HEK293T (cell line): ENCODE measurements at regions not wholly inside any gene's neighbourhood (a gene's known extent, or its start where the extent isn't known, plus 50 kb on each side); places are given as distances from the start of the nearest gene placed in this dataset.

ENCODE experiments used
- CTCF ChIA-PET: fragments of 350-600 bp; formaldehyde crosslinking; extraction: SDS; loops from one replicate; lab custom pipeline; 2021; ENCODE audit warnings: antibody characterized with exemption, inconsistent platforms; lab: Yijun Ruan, JAX
- POLR2A ChIA-PET: fragments of 350-600 bp; formaldehyde crosslinking; extraction: SDS; loops from one replicate; lab custom pipeline; 2020; ENCODE audit warnings: antibody characterized with exemption, inconsistent platforms; lab: Yijun Ruan, JAX
- DNase-seq: peaks from one replicate; pipeline ENCODE4 v3.0.0; 2012; ENCODE audit warnings: mixed read lengths; ENCODE audit errors: extremely low spot score
- ARNT ChIP-seq: fragments of 450-650 bp; IDR thresholded peaks from 2 replicates; pipeline ENCODE4 v1.6.1; 2017; ENCODE audit warnings: mild to moderate bottlenecking
- BHLHE40 ChIP-seq: fragments of 450-650 bp; IDR thresholded peaks from 2 replicates; pipeline ENCODE4 v1.6.1; 2016; ENCODE audit warnings: mild to moderate bottlenecking, moderate library complexity, borderline replicate concordance
- CTBP1 ChIP-seq: fragments of 450-650 bp; IDR thresholded peaks from 2 replicates; pipeline ENCODE4 v1.6.1; 2016; ENCODE audit warnings: borderline replicate concordance
- ELF4 ChIP-seq: fragments of 450-650 bp; IDR thresholded peaks from 2 replicates; pipeline ENCODE4 v1.6.1; 2017; ENCODE audit warnings: antibody characterized with exemption
- FOXA1 ChIP-seq: fragments of 450-650 bp; IDR thresholded peaks from 2 replicates; pipeline ENCODE4 v1.6.1; 2016; ENCODE audit warnings: mild to moderate bottlenecking
- FOXK2 ChIP-seq: fragments of 450-650 bp; IDR thresholded peaks from 2 replicates; pipeline ENCODE4 v1.6.1; 2016; ENCODE audit warnings: mild to moderate bottlenecking
- FOXM1 ChIP-seq: fragments of 450-650 bp; IDR thresholded peaks from 2 replicates; pipeline ENCODE4 v1.6.1; 2017; ENCODE audit warnings: mild to moderate bottlenecking, borderline replicate concordance
- HDGF ChIP-seq: fragments of 450-650 bp; IDR thresholded peaks from 2 replicates; pipeline ENCODE4 v1.6.1; 2017; ENCODE audit warnings: antibody characterized with exemption, borderline replicate concordance
- L3MBTL2 ChIP-seq: fragments of 450-650 bp; conservative IDR thresholded peaks from 2 replicates; pipeline ENCODE4 v1.6.1; 2016; ENCODE audit warnings: mild to moderate bottlenecking
- LEF1 ChIP-seq: fragments of 450-650 bp; IDR thresholded peaks from 2 replicates; pipeline ENCODE4 v1.6.1; 2017; ENCODE audit warnings: mild to moderate bottlenecking, borderline replicate concordance
- NFRKB ChIP-seq: fragments of 450-650 bp; IDR thresholded peaks from 2 replicates; pipeline ENCODE4 v1.6.1; 2016; ENCODE audit warnings: mild to moderate bottlenecking, moderate library complexity
- SP1 ChIP-seq: fragments of 450-650 bp; IDR thresholded peaks from 2 replicates; pipeline ENCODE4 v1.6.1; 2017
- SUZ12 ChIP-seq: fragments of 450-650 bp; IDR thresholded peaks from 2 replicates; pipeline ENCODE4 v1.6.1; 2016; ENCODE audit warnings: mild to moderate bottlenecking
- TARDBP ChIP-seq: fragments of 450-650 bp; IDR thresholded peaks from 2 replicates; pipeline ENCODE4 v1.6.1; 2016
- ZNF384 ChIP-seq: fragments of 450-650 bp; IDR thresholded peaks from 2 replicates; pipeline ENCODE4 v1.6.1; 2016
- TF ChIP-seq, protein P1 (sequence below): fragments of 450-650 bp; IDR thresholded peaks from 2 replicates; pipeline ENCODE4 v1.6.1; 2016

DNA sequence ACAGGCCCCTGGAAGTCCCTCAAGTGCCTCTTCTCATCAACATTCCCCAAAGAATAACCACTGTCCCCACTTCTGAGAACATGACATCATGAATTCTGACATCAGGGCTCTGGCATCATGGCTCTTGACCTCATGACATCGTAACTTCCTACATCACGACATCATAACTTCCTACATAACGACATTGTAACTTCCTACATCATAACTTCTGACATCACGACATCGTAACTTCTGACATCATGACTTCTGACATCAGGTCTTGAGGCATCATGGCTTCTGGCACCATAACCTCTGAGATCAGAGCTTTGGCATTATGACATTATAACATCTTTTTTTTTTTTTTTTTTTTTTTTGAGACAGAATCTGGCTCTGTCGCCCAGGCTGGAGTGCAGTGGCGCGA is 66.7 kb upstream of the FAM20C start:
- CTCF ChIA-PET, result no interaction called here
- POLR2A ChIA-PET, result no interaction called here
- no peak for TF ChIP-seq HDGF
- TF ChIP-seq SUZ12, result no peak
- TF ChIP-seq NFRKB, result no peak
- TF ChIP-seq ARNT, result no peak
- no peak for TF ChIP-seq L3MBTL2
- no peak for TF ChIP-seq CTBP1
- TF ChIP-seq FOXK2, result no peak
- TF ChIP-seq LEF1, result no peak
- TF ChIP-seq ZNF384, result no peak
- TF ChIP-seq ELF4, result no peak
- TF ChIP-seq BHLHE40, result no peak
- TF ChIP-seq FOXA1, result no peak
- no peak for TF ChIP-seq SP1
- TF ChIP-seq TARDBP, result no peak
- no peak for TF ChIP-seq FOXM1
- DNase-seq, result no peak

DNA sequence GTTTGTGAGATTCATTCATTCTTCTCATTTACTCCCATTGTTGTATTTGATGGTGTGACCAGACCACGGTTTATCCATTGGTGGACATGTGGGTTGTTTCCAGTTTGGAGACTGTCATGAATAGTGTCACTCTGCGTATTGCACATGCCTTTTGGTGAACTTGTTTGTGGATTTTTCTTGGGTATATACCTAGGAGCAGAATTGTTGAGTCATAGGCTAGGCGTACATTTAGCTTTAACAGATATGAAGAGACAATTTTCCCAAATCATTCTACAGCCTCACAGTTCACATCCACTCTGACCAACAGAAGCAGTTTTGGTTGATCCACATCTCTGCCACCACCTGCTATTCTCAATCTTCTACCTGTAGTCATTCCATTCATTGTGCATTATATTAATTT is 66.0 kb upstream of the FAM20C start:
- ChIA-PET POLR2A (no interaction called here), CTCF (no interaction called here)
- no peak for DNase-seq
- TF ChIP-seq HDGF (no peak), BHLHE40 (no peak), NFRKB (no peak), ARNT (no peak)

GRCh38 chr7:127064-127598 is 65.2 kb upstream of the FAM20C start:
- ChIA-PET CTCF (no interaction called here), POLR2A (no interaction called here)
- no peak for DNase-seq
- TF ChIP-seq ZNF384, result no peak
- TF ChIP-seq L3MBTL2, result no peak
- no peak for TF ChIP-seq CTBP1
- TF ChIP-seq, protein P1, sequence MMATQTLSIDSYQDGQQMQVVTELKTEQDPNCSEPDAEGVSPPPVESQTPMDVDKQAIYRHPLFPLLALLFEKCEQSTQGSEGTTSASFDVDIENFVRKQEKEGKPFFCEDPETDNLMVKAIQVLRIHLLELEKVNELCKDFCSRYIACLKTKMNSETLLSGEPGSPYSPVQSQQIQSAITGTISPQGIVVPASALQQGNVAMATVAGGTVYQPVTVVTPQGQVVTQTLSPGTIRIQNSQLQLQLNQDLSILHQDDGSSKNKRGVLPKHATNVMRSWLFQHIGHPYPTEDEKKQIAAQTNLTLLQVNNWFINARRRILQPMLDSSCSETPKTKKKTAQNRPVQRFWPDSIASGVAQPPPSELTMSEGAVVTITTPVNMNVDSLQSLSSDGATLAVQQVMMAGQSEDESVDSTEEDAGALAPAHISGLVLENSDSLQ, result no peak

DNA sequence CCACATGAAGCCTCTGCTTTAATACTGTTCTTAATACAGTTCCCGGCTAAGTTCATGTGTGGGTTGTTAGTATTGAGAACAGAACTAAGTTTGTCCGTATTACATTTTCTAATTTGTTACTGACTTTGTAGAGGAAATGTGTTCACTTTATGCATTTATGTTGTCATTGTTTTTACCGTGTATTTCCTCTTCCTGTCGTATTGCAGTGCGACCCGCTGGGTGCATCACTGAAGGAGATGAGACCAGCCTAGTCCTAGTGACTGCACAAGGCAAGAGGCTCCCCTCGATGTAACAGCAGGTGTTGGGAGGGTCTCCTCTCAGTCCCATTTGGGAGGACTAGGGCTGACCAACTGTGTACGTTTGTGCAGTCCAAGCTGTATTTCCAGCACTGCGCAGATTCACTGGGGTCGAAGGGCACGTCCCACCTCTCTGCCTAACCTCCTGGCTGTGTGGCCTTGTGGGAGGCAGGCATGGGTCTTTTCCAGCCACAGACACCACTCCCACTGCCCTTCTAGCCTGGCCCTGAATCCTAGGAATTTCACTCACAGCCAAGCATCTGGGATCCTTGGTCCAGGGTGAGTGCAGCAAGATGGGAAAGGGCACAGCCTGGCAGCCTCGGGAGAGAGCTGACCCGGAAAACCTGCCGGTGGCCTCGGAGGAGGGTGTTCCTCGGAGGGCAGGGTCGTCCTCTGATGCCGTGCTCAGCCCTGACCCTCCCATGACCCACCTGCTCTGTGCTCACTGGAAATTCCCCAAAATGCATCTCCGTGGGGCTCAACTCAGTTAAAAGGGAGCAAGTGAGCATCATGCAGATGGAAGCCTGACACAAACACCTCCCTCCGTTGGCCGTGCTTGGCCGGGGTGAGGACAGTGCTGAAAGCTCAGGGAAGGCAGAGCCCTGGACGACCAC is 63.9 kb upstream of the FAM20C start:
- no peak for DNase-seq
- ChIA-PET POLR2A (no interaction called here), CTCF (no interaction called here)
- TF ChIP-seq LEF1, result no peak
- TF ChIP-seq BHLHE40, result no peak
- TF ChIP-seq SP1, result no peak
- TF ChIP-seq NFRKB, result no peak
- no peak for TF ChIP-seq FOXM1
- TF ChIP-seq ARNT, result no peak
- no peak for TF ChIP-seq HDGF
- TF ChIP-seq, protein P1, result no peak
- TF ChIP-seq TARDBP, result no peak
- no peak for TF ChIP-seq ZNF384
- no peak for TF ChIP-seq SUZ12
- no peak for TF ChIP-seq L3MBTL2
- no peak for TF ChIP-seq FOXA1
- no peak for TF ChIP-seq ELF4
- no peak for TF ChIP-seq FOXK2
- no peak for TF ChIP-seq CTBP1

DNA sequence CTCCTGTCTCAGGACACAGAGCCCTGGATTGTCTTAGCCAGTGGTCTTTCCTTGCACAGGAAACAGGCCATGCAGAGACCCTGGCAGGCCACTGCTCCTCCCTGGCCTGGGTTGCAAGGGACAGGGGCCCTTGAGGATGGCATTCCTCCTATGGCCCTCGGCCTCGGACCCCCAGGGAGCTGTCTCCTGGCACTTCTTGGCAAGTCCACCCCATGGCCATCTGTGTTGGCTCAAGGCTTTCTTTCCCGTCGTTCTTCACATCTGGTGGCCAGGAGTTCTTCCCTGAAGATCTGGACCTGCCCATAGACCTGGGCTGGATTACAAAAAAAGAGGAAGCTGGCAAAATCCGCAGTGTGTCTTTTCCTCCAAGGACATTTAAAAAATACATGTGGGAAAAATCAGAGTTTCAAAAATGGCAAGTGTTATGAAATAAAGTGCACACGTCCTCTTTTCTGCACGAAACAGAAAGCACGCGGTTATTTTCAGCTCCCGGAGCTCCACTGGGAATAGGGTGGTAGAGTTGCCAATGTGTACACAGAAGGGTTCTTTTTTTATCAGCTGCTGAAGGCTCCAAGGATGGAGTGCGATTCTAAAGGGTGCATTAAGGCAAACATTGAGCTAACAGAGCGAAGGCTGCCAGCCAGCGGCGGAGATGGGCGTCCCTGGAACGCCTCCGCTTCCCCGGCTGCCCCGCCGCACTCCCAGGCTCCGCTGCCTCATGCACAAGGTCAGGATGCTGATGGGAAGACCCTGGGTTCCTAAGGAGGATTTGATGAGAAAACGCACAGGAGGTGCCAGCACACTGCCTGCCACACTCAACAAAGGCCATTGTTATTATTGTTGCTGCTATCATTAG is 62.8 kb upstream of the FAM20C start:
- CTCF ChIA-PET, result no interaction called here
- TF ChIP-seq FOXK2 (no peak), SP1 (no peak), FOXM1 (no peak), CTBP1 (no peak), BHLHE40 (no peak)
- no peak for DNase-seq
- POLR2A ChIA-PET, result no interaction called here

DNA sequence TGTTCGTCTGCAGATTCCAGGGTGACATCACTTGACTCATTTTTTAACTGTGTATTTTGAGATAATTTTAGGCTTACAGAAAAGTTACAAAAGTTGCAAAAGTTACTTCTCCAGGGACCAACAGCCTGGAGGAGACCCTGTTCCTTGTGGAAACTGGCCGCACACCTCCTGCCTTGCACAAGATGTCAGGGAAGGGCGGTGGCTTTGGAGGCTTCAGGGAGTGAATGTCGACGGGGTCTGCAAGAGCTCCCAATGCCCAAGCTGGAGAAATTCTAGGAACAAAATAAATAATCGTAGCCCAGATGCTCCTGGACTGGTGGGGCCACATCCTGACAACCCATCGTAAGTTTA is 62.2 kb upstream of the FAM20C start:
- POLR2A ChIA-PET, result no interaction called here
- CTCF ChIA-PET, result no interaction called here
- TF ChIP-seq FOXA1, result no peak
- DNase-seq, result no peak
